ENCODE measurements at regions not wholly inside any gene's neighbourhood (a gene's known extent, or its start where the extent isn't known, plus 50 kb on each side); places are given as distances from the start of the nearest gene placed in this dataset.
"Not testable (repeated sequence)": the region's sequence is repeated elsewhere in the genome, so short reads cannot be mapped to it uniquely, and the experiment has no call there.

GRCh38 chr10:93232159-93232558 is 158.5 kb downstream of the CYP26A1 start:
- not testable (repeated sequence) for TF ChIP-seq POLR2A (IDR thresholded peaks at IDR 0.05)
- TF ChIP-seq, protein P1, sequence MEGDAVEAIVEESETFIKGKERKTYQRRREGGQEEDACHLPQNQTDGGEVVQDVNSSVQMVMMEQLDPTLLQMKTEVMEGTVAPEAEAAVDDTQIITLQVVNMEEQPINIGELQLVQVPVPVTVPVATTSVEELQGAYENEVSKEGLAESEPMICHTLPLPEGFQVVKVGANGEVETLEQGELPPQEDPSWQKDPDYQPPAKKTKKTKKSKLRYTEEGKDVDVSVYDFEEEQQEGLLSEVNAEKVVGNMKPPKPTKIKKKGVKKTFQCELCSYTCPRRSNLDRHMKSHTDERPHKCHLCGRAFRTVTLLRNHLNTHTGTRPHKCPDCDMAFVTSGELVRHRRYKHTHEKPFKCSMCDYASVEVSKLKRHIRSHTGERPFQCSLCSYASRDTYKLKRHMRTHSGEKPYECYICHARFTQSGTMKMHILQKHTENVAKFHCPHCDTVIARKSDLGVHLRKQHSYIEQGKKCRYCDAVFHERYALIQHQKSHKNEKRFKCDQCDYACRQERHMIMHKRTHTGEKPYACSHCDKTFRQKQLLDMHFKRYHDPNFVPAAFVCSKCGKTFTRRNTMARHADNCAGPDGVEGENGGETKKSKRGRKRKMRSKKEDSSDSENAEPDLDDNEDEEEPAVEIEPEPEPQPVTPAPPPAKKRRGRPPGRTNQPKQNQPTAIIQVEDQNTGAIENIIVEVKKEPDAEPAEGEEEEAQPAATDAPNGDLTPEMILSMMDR (IDR thresholded peaks at IDR 0.05) = not testable (repeated sequence)
